ENCODE measurements at regions not wholly inside any gene's neighbourhood (a gene's known extent, or its start where the extent isn't known, plus 50 kb on each side); places are given as distances from the start of the nearest gene placed in this dataset.

DNA sequence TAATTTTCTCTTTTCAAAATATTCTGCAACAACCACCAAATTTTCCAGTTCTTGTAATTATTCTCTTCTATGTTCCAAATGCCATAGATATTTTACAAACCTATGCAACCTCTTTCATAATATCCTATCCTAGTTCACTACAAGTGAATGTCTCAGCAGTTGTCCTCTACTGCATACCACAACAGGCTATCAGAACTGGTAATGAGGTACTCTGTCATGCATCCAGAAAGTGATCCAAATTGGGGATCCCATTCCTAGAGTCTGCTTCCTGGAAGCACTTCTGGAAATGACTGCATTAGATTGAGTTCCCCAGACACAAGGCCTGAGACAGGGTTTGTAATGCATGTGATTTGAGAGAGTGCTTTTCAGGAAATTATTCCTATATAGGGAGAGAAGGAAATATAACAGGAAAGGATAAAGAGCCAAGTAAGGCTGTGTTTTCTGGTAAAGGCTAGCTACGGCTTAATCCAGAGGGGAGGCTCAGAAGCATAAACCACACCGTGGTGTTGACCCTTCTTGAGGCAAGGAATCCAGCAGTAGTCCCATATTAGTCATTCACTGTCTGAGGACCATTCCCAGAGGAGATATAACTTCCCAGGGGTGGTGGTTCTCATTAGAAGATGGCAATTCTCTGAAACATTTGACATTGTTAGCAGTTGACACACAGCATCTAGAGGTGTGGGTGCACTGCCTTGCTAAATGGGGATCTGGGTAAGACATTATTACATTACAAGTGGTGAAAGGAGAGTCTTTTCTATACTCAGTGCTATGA is 80.3 kb upstream of the FST start:
- TF ChIP-seq GATA2 (IDR thresholded peaks at IDR 0.05; ENCODE audit: low read depth, low read length), result no peak
- no peak for TF ChIP-seq GATA3 (IDR thresholded peaks at IDR 0.05; ENCODE audit: low read depth, low read length)

Measured in SH-SY5Y (cell line).